GM21515 (cell line): ENCODE measurements at regions not wholly inside any gene's neighbourhood (a gene's known extent, or its start where the extent isn't known, plus 50 kb on each side); places are given as distances from the start of the nearest gene placed in this dataset.
A peak's percentile ranks its signal among the peaks of the same experiment; 100 is the strongest.
"Not testable (repeated sequence)": the region's sequence is repeated elsewhere in the genome, so short reads cannot be mapped to it uniquely, and the experiment has no call there.

ENCODE experiments used
- ATAC-seq: cut with Tn5 transposase; IDR thresholded peaks from one replicate; pipeline ENCODE4 v1.9.1; 2021; ENCODE audit not compliant: unreplicated experiment

GRCh38 chr9:117649126-117649525 lies 55.1 kb upstream of the TLR4 start:
- no peak for ATAC-seq

- ATAC-seq: no peak
Measured at GRCh38 chr9:117644932-117645636, 59.1 kb upstream of the TLR4 start.

GRCh38 chr9:117644133-117644931 lies 59.9 kb upstream of the TLR4 start:
- ATAC-seq: peak; percentile 89

- ATAC-seq: no peak
Measured at GRCh38 chr9:117643288-117643654, 60.9 kb upstream of the TLR4 start.

GRCh38 chr9:117642571-117643287 lies 61.5 kb upstream of the TLR4 start:
- ATAC-seq: not testable (repeated sequence)

- no peak for ATAC-seq
Measured at GRCh38 chr9:117636681-117637080, 67.5 kb upstream of the TLR4 start.

- no peak for ATAC-seq
Measured at GRCh38 chr9:117625154-117625553, 79.0 kb upstream of the TLR4 start.

- no peak for ATAC-seq
Measured at GRCh38 chr9:117624106-117624505, 80.1 kb upstream of the TLR4 start.

- ATAC-seq: no peak
Measured at GRCh38 chr9:117622347-117622746, 81.9 kb upstream of the TLR4 start.

- ATAC-seq: no peak
Measured at GRCh38 chr9:117616431-117616831, 87.8 kb upstream of the TLR4 start.

GRCh38 chr9:117612317-117612716 lies 91.9 kb upstream of the TLR4 start:
- ATAC-seq: no peak

- ATAC-seq: no peak
Measured at GRCh38 chr9:117597977-117598376, 106.2 kb upstream of the TLR4 start.

- no peak for ATAC-seq
Measured at GRCh38 chr9:117596678-117597077, 107.5 kb upstream of the TLR4 start.

- ATAC-seq: no peak
Measured at GRCh38 chr9:117595650-117596049, 108.6 kb upstream of the TLR4 start.

GRCh38 chr9:117587263-117587662 lies 116.9 kb upstream of the TLR4 start:
- ATAC-seq: no peak

- ATAC-seq: no peak
Measured at GRCh38 chr9:117574099-117574498, 130.1 kb upstream of the TLR4 start.

- no peak for ATAC-seq
Measured at GRCh38 chr9:117564839-117565238, 139.4 kb upstream of the TLR4 start.

GRCh38 chr9:117561761-117562160 lies 142.4 kb upstream of the TLR4 start:
- no peak for ATAC-seq

- ATAC-seq: peak; percentile 90
Measured at GRCh38 chr9:117555964-117556629, 141.2 kb upstream of the ASTN2 start.

- no peak for ATAC-seq
Measured at GRCh38 chr9:117552811-117553210, 138.0 kb upstream of the ASTN2 start.

- ATAC-seq: no peak
Measured at GRCh38 chr9:117551171-117551570, 136.3 kb upstream of the ASTN2 start.
